ENCODE measurements at regions not wholly inside any gene's neighbourhood (a gene's known extent, or its start where the extent isn't known, plus 50 kb on each side); places are given as distances from the start of the nearest gene placed in this dataset.

DNA sequence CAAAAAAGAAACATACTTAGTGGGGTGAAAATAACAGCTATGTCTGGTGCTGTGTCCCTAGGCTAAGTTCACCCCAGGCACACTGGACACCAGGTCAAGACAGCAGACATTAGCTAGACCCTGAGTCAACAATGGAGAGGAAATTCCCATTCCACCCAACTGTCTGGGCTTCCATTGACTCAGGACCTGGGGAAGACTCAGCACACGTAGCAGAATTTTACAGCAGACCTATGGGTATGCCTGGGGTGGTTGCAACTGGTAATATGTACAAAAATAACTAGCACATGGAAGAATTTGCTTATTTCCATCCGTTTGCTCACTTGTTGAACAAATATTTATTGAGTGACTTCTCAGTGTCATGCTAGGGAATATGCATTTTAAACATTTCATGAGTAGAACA lies 117.0 kb downstream of the GAS1 start:
- no CpG with 5 or more reads among the region's 2 CpGs for WGBS (ENCODE audit: insufficient coverage)
- no peak overlapping the region for H2AFZ ChIP-seq (ENCODE audit: insufficient read depth, low read depth, low read length, poor library complexity, severe bottlenecking)
- no peak overlapping the region for H3K4me2 ChIP-seq (replicated peaks; ENCODE audit: extremely low read depth, low read length, poor library complexity, severe bottlenecking)
- H3K36me3 ChIP-seq (replicated peaks in 1 of 2; ENCODE audit: control insufficient read depth in 1 of 2, insufficient read depth in 2 of 2, low read length in 2 of 2): no peaks in the 10 kb centered on the region
- no peak overlapping the region for H3K9ac ChIP-seq (ENCODE audit: insufficient read depth, low read length, poor library complexity, severe bottlenecking)
- no peak overlapping the region for H3K4me3 Mint-ChIP-seq
- peaks cover 2 to 5% (median 4%) of the 10 kb centered on the region in 3 donors for H3K27me3 Mint-ChIP-seq (ENCODE audit: low read depth in 3 of 3)
- H3K4me1 Mint-ChIP-seq: peaks cover 4% of the 10 kb centered on the region
- H3K27ac ChIP-seq (ENCODE audit: low read depth in 1 of 2, low read length in 2 of 2): no peak overlapping the region
- H3K4me1 ChIP-seq (ENCODE audit: control insufficient read depth in 1 of 2, insufficient read depth in 2 of 2, low read length in 2 of 2): no peaks in the 10 kb centered on the region
- H3K4me3 ChIP-seq (replicated peaks in 1 of 3; ENCODE audit: low read depth in 2 of 3, low read length in 3 of 3): no peak overlapping the region
- H3K9me3 ChIP-seq (replicated peaks in 1 of 2; ENCODE audit: control insufficient read depth in 1 of 2, insufficient read depth in 1 of 2, low read length in 2 of 2): no peaks in the 10 kb centered on the region
- H4K20me1 ChIP-seq (ENCODE audit: insufficient read depth, low read length): no peaks in the 10 kb centered on the region
- H3K27ac Mint-ChIP-seq: no peak overlapping the region
- no peaks in the 10 kb centered on the region for H3K36me3 Mint-ChIP-seq
- H3K79me2 ChIP-seq (ENCODE audit: insufficient read depth, low read length): no peaks in the 10 kb centered on the region
- TF ChIP-seq, protein P1, sequence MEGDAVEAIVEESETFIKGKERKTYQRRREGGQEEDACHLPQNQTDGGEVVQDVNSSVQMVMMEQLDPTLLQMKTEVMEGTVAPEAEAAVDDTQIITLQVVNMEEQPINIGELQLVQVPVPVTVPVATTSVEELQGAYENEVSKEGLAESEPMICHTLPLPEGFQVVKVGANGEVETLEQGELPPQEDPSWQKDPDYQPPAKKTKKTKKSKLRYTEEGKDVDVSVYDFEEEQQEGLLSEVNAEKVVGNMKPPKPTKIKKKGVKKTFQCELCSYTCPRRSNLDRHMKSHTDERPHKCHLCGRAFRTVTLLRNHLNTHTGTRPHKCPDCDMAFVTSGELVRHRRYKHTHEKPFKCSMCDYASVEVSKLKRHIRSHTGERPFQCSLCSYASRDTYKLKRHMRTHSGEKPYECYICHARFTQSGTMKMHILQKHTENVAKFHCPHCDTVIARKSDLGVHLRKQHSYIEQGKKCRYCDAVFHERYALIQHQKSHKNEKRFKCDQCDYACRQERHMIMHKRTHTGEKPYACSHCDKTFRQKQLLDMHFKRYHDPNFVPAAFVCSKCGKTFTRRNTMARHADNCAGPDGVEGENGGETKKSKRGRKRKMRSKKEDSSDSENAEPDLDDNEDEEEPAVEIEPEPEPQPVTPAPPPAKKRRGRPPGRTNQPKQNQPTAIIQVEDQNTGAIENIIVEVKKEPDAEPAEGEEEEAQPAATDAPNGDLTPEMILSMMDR (IDR thresholded peaks at IDR 0.05): no peak
- no peak for DNase-seq
- intact Hi-C loops (cut with micrococcal nuclease): no loop called here
- peaks cover 0 to 8% (median 0%) of the 10 kb centered on the region in 7 donors for H3K9me3 Mint-ChIP-seq
- no peaks in the 10 kb centered on the region for H3K27me3 ChIP-seq (ENCODE audit: control insufficient read depth in 2 of 2, insufficient read depth in 2 of 2, low read length in 2 of 2)

DNA sequence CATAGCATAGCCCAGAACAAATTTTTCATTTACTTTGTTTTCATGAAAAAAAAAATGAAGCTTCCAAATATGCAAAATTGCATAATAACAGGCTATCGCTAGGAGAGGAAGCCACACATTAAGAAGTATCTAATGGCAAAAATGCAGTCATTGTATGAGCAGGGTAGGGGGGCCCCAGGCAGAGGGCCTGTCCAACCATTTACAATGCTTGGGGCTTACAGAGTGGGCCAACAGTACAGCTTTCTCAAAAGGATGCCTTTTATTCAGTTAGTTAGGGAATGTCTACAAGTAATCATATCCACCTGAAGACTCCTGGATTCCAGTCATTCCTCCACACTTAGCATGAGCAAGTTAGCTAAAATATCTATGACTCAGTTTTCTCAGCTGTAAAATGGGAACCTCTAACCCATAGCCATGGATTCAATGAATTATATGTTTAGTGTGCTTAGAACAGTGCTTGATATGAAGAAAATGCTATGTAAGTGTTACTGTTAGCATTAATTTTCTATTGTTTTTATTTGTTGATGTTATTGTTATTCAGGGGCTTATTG lies 117.7 kb downstream of the GAS1 start:
- H3K27ac ChIP-seq (ENCODE audit: low read depth in 1 of 2, low read length in 2 of 2): no peak overlapping the region
- TF ChIP-seq, protein P1 (IDR thresholded peaks at IDR 0.05): no peak
- H3K36me3 ChIP-seq (replicated peaks in 1 of 2; ENCODE audit: control insufficient read depth in 1 of 2, insufficient read depth in 2 of 2, low read length in 2 of 2): no peaks in the 10 kb centered on the region
- H3K4me3 Mint-ChIP-seq: no peak overlapping the region
- H3K27ac Mint-ChIP-seq: no peak overlapping the region
- peaks cover 0 to 3% of the 10 kb centered on the region in 2 donors for H3K9me3 ChIP-seq (replicated peaks in 1 of 2; ENCODE audit: control insufficient read depth in 1 of 2, insufficient read depth in 1 of 2, low read length in 2 of 2)
- H3K9me3 Mint-ChIP-seq: peaks cover 0 to 11% (median 3%) of the 10 kb centered on the region in 7 donors
- no peaks in the 10 kb centered on the region for H3K4me1 ChIP-seq (ENCODE audit: control insufficient read depth in 1 of 2, insufficient read depth in 2 of 2, low read length in 2 of 2)
- intact Hi-C loops (cut with micrococcal nuclease): no loop called here
- no CpG with 5 or more reads among the region's 1 CpG for WGBS (ENCODE audit: insufficient coverage)
- no peaks in the 10 kb centered on the region for H3K79me2 ChIP-seq (ENCODE audit: insufficient read depth, low read length)
- no peak for DNase-seq
- H3K27me3 ChIP-seq (ENCODE audit: control insufficient read depth in 2 of 2, insufficient read depth in 2 of 2, low read length in 2 of 2): no peaks in the 10 kb centered on the region
- H3K9ac ChIP-seq (ENCODE audit: insufficient read depth, low read length, poor library complexity, severe bottlenecking): no peak overlapping the region
- no peak overlapping the region for H3K4me3 ChIP-seq (replicated peaks in 1 of 3; ENCODE audit: low read depth in 2 of 3, low read length in 3 of 3)
- H2AFZ ChIP-seq (ENCODE audit: insufficient read depth, low read depth, low read length, poor library complexity, severe bottlenecking): no peak overlapping the region
- peaks cover 4% of the 10 kb centered on the region for H3K4me1 Mint-ChIP-seq
- peaks cover 2 to 5% (median 4%) of the 10 kb centered on the region in 3 donors for H3K27me3 Mint-ChIP-seq (ENCODE audit: low read depth in 3 of 3)
- H4K20me1 ChIP-seq (ENCODE audit: insufficient read depth, low read length): no peaks in the 10 kb centered on the region
- no peak overlapping the region for H3K4me2 ChIP-seq (replicated peaks; ENCODE audit: extremely low read depth, low read length, poor library complexity, severe bottlenecking)
- no peaks in the 10 kb centered on the region for H3K36me3 Mint-ChIP-seq

Measured in CD14-positive monocyte (primary cell).